ENCODE measurements at regions not wholly inside any gene's neighbourhood (a gene's known extent, or its start where the extent isn't known, plus 50 kb on each side); places are given as distances from the start of the nearest gene placed in this dataset.

DNA sequence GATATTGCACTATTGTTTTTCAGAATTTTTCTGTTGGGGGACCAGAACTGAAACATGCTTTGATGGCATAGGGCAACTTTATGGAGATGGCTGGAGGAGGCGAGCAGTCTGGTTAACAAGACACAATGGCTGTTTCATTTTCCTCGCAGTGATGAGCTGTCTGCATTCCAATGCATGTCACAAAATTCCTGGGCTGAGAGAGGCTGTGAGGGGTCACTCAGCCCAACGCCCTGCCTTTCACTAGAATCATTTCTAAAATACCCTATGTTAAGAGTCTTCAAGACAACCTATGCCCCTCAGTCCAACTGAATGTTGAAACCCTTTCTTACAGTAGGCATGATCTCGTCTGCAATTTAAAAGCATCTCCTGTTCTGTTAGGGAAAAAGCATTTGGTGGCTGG is 1090.0 kb downstream of the BCL11A start:
- H3K4me3 ChIP-seq (replicated peaks; ENCODE audit: insufficient read depth, low read length) = no peak overlapping the region
- DNase-seq (ENCODE audit: low read depth in 1 of 2, low spot score in 1 of 2) = no peak
- no peak overlapping the region for H3K27ac ChIP-seq (replicated peaks)
- no peaks in the 10 kb centered on the region for H3K27me3 ChIP-seq (ENCODE audit: insufficient read depth, poor library complexity, severe bottlenecking)
- TF ChIP-seq REST (IDR thresholded peaks at IDR 0.05; ENCODE audit: insufficient replicate concordance, low read depth) = no peak
- no peak for TF ChIP-seq GABPA (IDR thresholded peaks at IDR 0.05; ENCODE audit: low read depth)
- no peak for TF ChIP-seq SPI1 (IDR thresholded peaks at IDR 0.05; ENCODE audit: borderline replicate concordance, low read depth)
- TF ChIP-seq CTCF (IDR thresholded peaks at IDR 0.05; ENCODE audit: insufficient read depth, low read length) = no peak

DNA sequence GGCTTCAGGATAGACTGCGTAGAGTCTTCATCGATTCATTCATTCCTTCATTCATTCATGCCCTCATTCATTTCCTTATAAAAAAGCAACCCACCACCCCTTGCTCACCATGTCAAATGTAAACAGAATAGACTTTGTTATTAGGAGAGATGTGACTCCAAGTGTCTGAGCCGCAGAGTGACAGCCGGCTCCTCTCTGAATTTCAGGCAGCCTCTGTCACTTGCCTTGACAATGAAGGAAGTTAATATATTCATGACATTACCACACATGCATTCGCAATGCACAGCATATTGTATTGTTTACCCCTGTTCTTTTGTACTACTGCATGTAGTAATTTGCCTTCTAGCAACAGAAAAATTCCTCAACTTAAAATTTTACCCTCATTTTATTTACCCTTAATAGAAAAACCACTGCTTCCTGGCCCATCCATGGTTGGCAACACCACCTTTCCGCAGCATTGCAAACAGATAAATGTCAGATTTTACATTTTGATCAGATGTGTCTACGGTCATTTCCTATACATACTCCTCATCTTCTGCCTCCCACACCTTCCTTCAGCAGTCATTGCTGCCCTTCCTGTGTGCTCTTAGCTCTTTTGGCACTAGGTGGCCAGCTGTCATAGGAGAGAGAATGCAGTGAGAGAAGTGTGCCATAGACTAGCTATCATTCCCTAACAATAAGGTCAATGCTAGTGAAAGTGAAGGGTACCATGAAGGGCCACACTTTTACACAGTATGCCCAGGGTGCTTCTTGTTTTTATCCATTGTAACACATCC is 1090.8 kb downstream of the BCL11A start:
- no peaks in the 10 kb centered on the region for H3K27me3 ChIP-seq (ENCODE audit: insufficient read depth, poor library complexity, severe bottlenecking)
- TF ChIP-seq SPI1 (IDR thresholded peaks at IDR 0.05; ENCODE audit: borderline replicate concordance, low read depth) (no peak), CTCF (IDR thresholded peaks at IDR 0.05; ENCODE audit: insufficient read depth, low read length) (no peak), REST (IDR thresholded peaks at IDR 0.05; ENCODE audit: insufficient replicate concordance, low read depth) (no peak), GABPA (IDR thresholded peaks at IDR 0.05; ENCODE audit: low read depth) (no peak), POLR2AphosphoS5 (IDR thresholded peaks at IDR 0.05; ENCODE audit: low read depth) (no peak)
- no peak overlapping the region for H3K4me3 ChIP-seq (replicated peaks; ENCODE audit: insufficient read depth, low read length)
- no peak overlapping the region for H3K27ac ChIP-seq (replicated peaks)
- DNase-seq (ENCODE audit: low read depth in 1 of 2, low spot score in 1 of 2) = peak in 1 of 2 experiments; percentile 2

DNA sequence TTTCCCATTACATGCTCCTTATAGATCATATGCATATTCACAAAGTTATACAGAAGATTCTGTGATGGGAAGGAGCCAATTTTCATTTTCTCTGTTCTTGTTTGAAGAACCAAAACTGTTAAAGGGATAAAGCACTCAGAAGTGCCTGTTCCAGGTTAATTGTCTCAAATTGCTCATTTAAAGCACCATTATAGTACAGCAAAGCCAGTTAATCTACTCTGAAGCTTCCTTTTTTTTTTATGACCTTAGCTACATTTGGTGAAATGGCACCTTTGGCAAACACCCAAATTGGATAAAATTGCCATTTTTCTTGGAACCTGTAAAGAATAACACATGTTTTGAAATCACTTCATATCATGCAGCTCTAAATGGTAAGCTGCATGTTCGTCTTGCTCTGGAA is 1092.3 kb downstream of the BCL11A start:
- H3K4me3 ChIP-seq (replicated peaks; ENCODE audit: insufficient read depth, low read length) = no peak overlapping the region
- DNase-seq (ENCODE audit: low read depth in 1 of 2, low spot score in 1 of 2) = no peak
- no peak overlapping the region for H3K27ac ChIP-seq (replicated peaks)
- TF ChIP-seq REST (IDR thresholded peaks at IDR 0.05; ENCODE audit: insufficient replicate concordance, low read depth) (no peak), SPI1 (IDR thresholded peaks at IDR 0.05; ENCODE audit: borderline replicate concordance, low read depth) (no peak), GABPA (IDR thresholded peaks at IDR 0.05; ENCODE audit: low read depth) (no peak), POLR2AphosphoS5 (IDR thresholded peaks at IDR 0.05; ENCODE audit: low read depth) (no peak), CTCF (IDR thresholded peaks at IDR 0.05; ENCODE audit: insufficient read depth, low read length) (no peak)
- H3K27me3 ChIP-seq (ENCODE audit: insufficient read depth, poor library complexity, severe bottlenecking) = no peaks in the 10 kb centered on the region

Data from HL-60 (cell line).